Neural progenitor cell (in vitro differentiated cells): ENCODE measurements at regions not wholly inside any gene's neighbourhood (a gene's known extent, or its start where the extent isn't known, plus 50 kb on each side); places are given as distances from the start of the nearest gene placed in this dataset.

Experiments
- CTCF ChIP-seq: fragments of 200-600 bp; sonication (generic); IDR thresholded peaks from 2 replicates; pipeline ENCODE4 v1.5.1; 2017; ENCODE audit warnings: antibody characterized with exemption, mild to moderate bottlenecking
- EZH2phosphoT487 ChIP-seq: fragments of 200-600 bp; sonication (generic); IDR thresholded peaks from 2 replicates; pipeline ENCODE4 v1.6.1; 2017; ENCODE audit warnings: antibody characterized with exemption

GRCh38 chr17:68748381-68748780, 147.2 kb upstream of the FAM20A start:
- no peak for TF ChIP-seq CTCF
- TF ChIP-seq EZH2phosphoT487, result no peak
